ENCODE measurements at regions not wholly inside any gene's neighbourhood (a gene's known extent, or its start where the extent isn't known, plus 50 kb on each side); places are given as distances from the start of the nearest gene placed in this dataset.
A peak's percentile ranks its signal among the peaks of the same experiment; 100 is the strongest.
"Not testable (repeated sequence)": the region's sequence is repeated elsewhere in the genome, so short reads cannot be mapped to it uniquely, and the experiment has no call there.

GRCh38 chr3:27638594-27638993, 83.5 kb downstream of the EOMES start:
- H2BK120ac ChIP-seq (ENCODE audit: low read depth, low read length), result no peak overlapping the region
- no peak overlapping the region for H4K8ac ChIP-seq (ENCODE audit: low read length)
- H3K23ac ChIP-seq (ENCODE audit: low read length in 2 of 2), result no peak overlapping the region
- no peak overlapping the region for H3K18ac ChIP-seq (ENCODE audit: low read depth in 1 of 2, low read length in 2 of 2)
- no peak overlapping the region for H2BK15ac ChIP-seq (ENCODE audit: low read depth, poor library complexity, severe bottlenecking)
- no peak overlapping the region for H3K4ac ChIP-seq (ENCODE audit: low read depth in 1 of 2, low read length in 2 of 2)
- H3K14ac ChIP-seq (ENCODE audit: low read length in 2 of 2), result no peak overlapping the region
- no peak overlapping the region for H3K27ac ChIP-seq (ENCODE audit: low read length, poor library complexity, severe bottlenecking)
- H3K4me1 ChIP-seq (ENCODE audit: control insufficient read depth, insufficient read depth, low read depth, low read length), result peaks cover 5% of the 10 kb centered on the region
- no peak overlapping the region for H2AFZ ChIP-seq (ENCODE audit: low read depth, low read length)
- H3K4me3 ChIP-seq (ENCODE audit: insufficient read depth in 1 of 2, low read depth in 1 of 2, low read length in 2 of 2), result no peak overlapping the region
- no peaks in the 10 kb centered on the region for H3K36me3 ChIP-seq (ENCODE audit: control insufficient read depth in 1 of 2, insufficient read depth in 2 of 2, low read depth in 1 of 2, low read length in 2 of 2)
- 76% methylated on average over 5 of the region's 6 CpGs for WGBS
- no peak overlapping the region for H2BK5ac ChIP-seq (ENCODE audit: low read depth, low read length, poor library complexity, severe bottlenecking)
- H2BK12ac ChIP-seq (ENCODE audit: low read length in 2 of 2), result no peak overlapping the region
- H3K4me2 ChIP-seq (ENCODE audit: low read length, poor library complexity, severe bottlenecking), result no peak overlapping the region
- no peaks in the 10 kb centered on the region for H3K27me3 ChIP-seq (ENCODE audit: control insufficient read depth in 1 of 2, insufficient read depth in 1 of 2, low read length in 2 of 2)
- H3K79me1 ChIP-seq (replicated peaks; ENCODE audit: low read length, poor library complexity, severe bottlenecking), result no peaks in the 10 kb centered on the region
- no peak overlapping the region for H2AK5ac ChIP-seq (ENCODE audit: low read length, severe bottlenecking)
- no peak overlapping the region for H4K91ac ChIP-seq (ENCODE audit: low read length)
- no peak for DNase-seq
- no peaks in the 10 kb centered on the region for H3K9me3 ChIP-seq (ENCODE audit: control insufficient read depth, low read length)
- H3K9ac ChIP-seq (ENCODE audit: low read length), result no peak overlapping the region

- no peak overlapping the region for H4K91ac ChIP-seq (ENCODE audit: low read length)
- H3K9me3 ChIP-seq (ENCODE audit: control insufficient read depth, low read length), result no peaks in the 10 kb centered on the region
- no peak overlapping the region for H2AFZ ChIP-seq (ENCODE audit: low read depth, low read length)
- no peak overlapping the region for H3K14ac ChIP-seq (ENCODE audit: low read length in 2 of 2)
- H3K36me3 ChIP-seq (ENCODE audit: control insufficient read depth in 1 of 2, insufficient read depth in 2 of 2, low read depth in 1 of 2, low read length in 2 of 2), result no peaks in the 10 kb centered on the region
- peaks cover 4% of the 10 kb centered on the region for H3K4me1 ChIP-seq (ENCODE audit: control insufficient read depth, insufficient read depth, low read depth, low read length)
- no peak overlapping the region for H2BK5ac ChIP-seq (ENCODE audit: low read depth, low read length, poor library complexity, severe bottlenecking)
- H3K23ac ChIP-seq (ENCODE audit: low read length in 2 of 2), result no peak overlapping the region
- H3K18ac ChIP-seq (ENCODE audit: low read depth in 1 of 2, low read length in 2 of 2), result no peak overlapping the region
- no peak for DNase-seq
- H3K9ac ChIP-seq (ENCODE audit: low read length), result no peak overlapping the region
- no peak overlapping the region for H2BK15ac ChIP-seq (ENCODE audit: low read depth, poor library complexity, severe bottlenecking)
- H3K4me2 ChIP-seq (ENCODE audit: low read length, poor library complexity, severe bottlenecking), result no peak overlapping the region
- no peak overlapping the region for H3K4me3 ChIP-seq (ENCODE audit: insufficient read depth in 1 of 2, low read depth in 1 of 2, low read length in 2 of 2)
- no peaks in the 10 kb centered on the region for H3K79me1 ChIP-seq (replicated peaks; ENCODE audit: low read length, poor library complexity, severe bottlenecking)
- H2BK12ac ChIP-seq (ENCODE audit: low read length in 2 of 2), result no peak overlapping the region
- no peak overlapping the region for H3K27ac ChIP-seq (ENCODE audit: low read length, poor library complexity, severe bottlenecking)
- no peak overlapping the region for H2BK120ac ChIP-seq (ENCODE audit: low read depth, low read length)
- no peaks in the 10 kb centered on the region for H3K27me3 ChIP-seq (ENCODE audit: control insufficient read depth in 1 of 2, insufficient read depth in 1 of 2, low read length in 2 of 2)
- 96% methylated on average over 9 of the region's 9 CpGs for WGBS
- H3K4ac ChIP-seq (ENCODE audit: low read depth in 1 of 2, low read length in 2 of 2), result no peak overlapping the region
- no peak overlapping the region for H2AK5ac ChIP-seq (ENCODE audit: low read length, severe bottlenecking)
- H4K8ac ChIP-seq (ENCODE audit: low read length), result no peak overlapping the region
Measured at GRCh38 chr3:27637346-27637995, 84.7 kb downstream of the EOMES start.

- not testable (repeated sequence) for H4K91ac ChIP-seq (ENCODE audit: low read length); H3K4ac ChIP-seq (ENCODE audit: low read depth in 1 of 2, low read length in 2 of 2); H3K23ac ChIP-seq (ENCODE audit: low read length in 2 of 2); H4K8ac ChIP-seq (ENCODE audit: low read length); H2BK12ac ChIP-seq (ENCODE audit: low read length in 2 of 2); H3K18ac ChIP-seq (ENCODE audit: low read depth in 1 of 2, low read length in 2 of 2); H3K14ac ChIP-seq (ENCODE audit: low read length in 2 of 2); H3K9me3 ChIP-seq (ENCODE audit: control insufficient read depth, low read length); H3K36me3 ChIP-seq (ENCODE audit: control insufficient read depth in 1 of 2, insufficient read depth in 2 of 2, low read depth in 1 of 2, low read length in 2 of 2); H2BK120ac ChIP-seq (ENCODE audit: low read depth, low read length); H2AFZ ChIP-seq (ENCODE audit: low read depth, low read length); H3K4me1 ChIP-seq (ENCODE audit: control insufficient read depth, insufficient read depth, low read depth, low read length); H3K27ac ChIP-seq (ENCODE audit: low read length, poor library complexity, severe bottlenecking); H3K9ac ChIP-seq (ENCODE audit: low read length); H3K79me1 ChIP-seq (replicated peaks; ENCODE audit: low read length, poor library complexity, severe bottlenecking); H2BK15ac ChIP-seq (ENCODE audit: low read depth, poor library complexity, severe bottlenecking); DNase-seq; H3K4me2 ChIP-seq (ENCODE audit: low read length, poor library complexity, severe bottlenecking); H2BK5ac ChIP-seq (ENCODE audit: low read depth, low read length, poor library complexity, severe bottlenecking); H2AK5ac ChIP-seq (ENCODE audit: low read length, severe bottlenecking); H3K27me3 ChIP-seq (ENCODE audit: control insufficient read depth in 1 of 2, insufficient read depth in 1 of 2, low read length in 2 of 2)
- peak overlapping the region in 1 of 2 experiments; percentile 56 for H3K4me3 ChIP-seq (ENCODE audit: insufficient read depth in 1 of 2, low read depth in 1 of 2, low read length in 2 of 2)
- WGBS, result 98% methylated on average over 5 of the region's 5 CpGs
Measured at GRCh38 chr3:27635006-27635405, 87.1 kb downstream of the EOMES start.

DNA sequence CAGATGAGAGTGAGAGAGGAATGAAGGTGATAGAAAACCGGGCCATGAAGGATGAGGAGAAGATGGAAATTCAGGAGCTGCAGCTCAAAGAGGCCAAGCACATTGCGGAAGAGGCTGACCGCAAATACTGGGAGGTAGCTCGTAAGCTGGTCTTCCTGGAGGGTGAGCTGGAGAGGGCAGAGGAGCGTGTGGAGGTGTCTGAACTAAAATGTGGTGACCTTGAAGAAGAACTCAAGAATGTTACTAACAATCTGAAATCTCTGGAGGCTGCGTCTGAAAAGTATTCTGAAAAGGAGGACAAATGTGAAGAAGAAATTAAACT, 88.9 kb downstream of the EOMES start:
- Histone ChIP-seq H2BK120ac (ENCODE audit: low read depth, low read length) (no peak overlapping the region), H4K8ac (ENCODE audit: low read length) (no peak overlapping the region), H3K9me3 (ENCODE audit: control insufficient read depth, low read length) (no peaks in the 10 kb centered on the region), H2BK15ac (ENCODE audit: low read depth, poor library complexity, severe bottlenecking) (no peak overlapping the region), H3K27ac (ENCODE audit: low read length, poor library complexity, severe bottlenecking) (no peak overlapping the region), H2AFZ (ENCODE audit: low read depth, low read length) (no peak overlapping the region), H3K18ac (ENCODE audit: low read depth in 1 of 2, low read length in 2 of 2) (no peak overlapping the region), H3K9ac (ENCODE audit: low read length) (peak overlapping the region; percentile 84), H4K91ac (ENCODE audit: low read length) (no peak overlapping the region), H3K23ac (ENCODE audit: low read length in 2 of 2) (no peak overlapping the region), H3K4ac (ENCODE audit: low read depth in 1 of 2, low read length in 2 of 2) (no peak overlapping the region), H3K4me2 (ENCODE audit: low read length, poor library complexity, severe bottlenecking) (no peak overlapping the region), H2BK5ac (ENCODE audit: low read depth, low read length, poor library complexity, severe bottlenecking) (no peak overlapping the region), H3K4me3 (ENCODE audit: insufficient read depth in 1 of 2, low read depth in 1 of 2, low read length in 2 of 2) (peak overlapping the region in 1 of 2 experiments; percentile 79), H2BK12ac (ENCODE audit: low read length in 2 of 2) (no peak overlapping the region), H3K79me1 (replicated peaks; ENCODE audit: low read length, poor library complexity, severe bottlenecking) (no peaks in the 10 kb centered on the region), H3K14ac (ENCODE audit: low read length in 2 of 2) (no peak overlapping the region), H2AK5ac (ENCODE audit: low read length, severe bottlenecking) (no peak overlapping the region), H3K36me3 (ENCODE audit: control insufficient read depth in 1 of 2, insufficient read depth in 2 of 2, low read depth in 1 of 2, low read length in 2 of 2) (no peaks in the 10 kb centered on the region), H3K4me1 (ENCODE audit: control insufficient read depth, insufficient read depth, low read depth, low read length) (no peaks in the 10 kb centered on the region), H3K27me3 (ENCODE audit: control insufficient read depth in 1 of 2, insufficient read depth in 1 of 2, low read length in 2 of 2) (no peaks in the 10 kb centered on the region)
- no peak for DNase-seq
- 92% methylated on average over 6 of the region's 6 CpGs for WGBS
